ENCODE measurements at regions not wholly inside any gene's neighbourhood (a gene's known extent, or its start where the extent isn't known, plus 50 kb on each side); places are given as distances from the start of the nearest gene placed in this dataset.

DNA sequence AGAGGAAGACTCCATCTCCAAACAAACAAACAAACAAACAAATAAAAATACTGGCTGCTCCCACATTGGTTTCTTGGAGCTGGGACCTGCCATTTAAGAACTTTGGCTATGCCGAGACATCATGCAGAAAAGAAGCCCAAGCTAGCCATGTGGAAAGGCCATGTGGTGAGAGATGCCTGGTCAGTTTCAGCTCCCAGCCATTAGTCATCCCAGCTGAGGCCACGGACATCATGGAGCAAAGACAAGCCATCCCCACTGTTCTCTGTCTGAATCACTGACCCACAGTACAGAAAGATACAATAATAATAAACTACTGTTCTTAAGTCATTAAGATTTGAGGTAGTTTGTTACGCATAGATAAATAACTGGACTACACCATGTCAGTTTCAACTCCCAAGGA lies 70.0 kb upstream of the PCBD1 start:
- no TSS peak for BruUV-seq (replicated peaks)
- no peaks in the 10 kb centered on the region for H3K9me3 Mint-ChIP-seq (ENCODE audit: unreplicated experiment)
- DNase-seq, result no peak
- Histone ChIP-seq H3K36me3 (ENCODE audit: control insufficient read depth, insufficient read depth, low read length) (no peaks in the 10 kb centered on the region), H3K27me3 (replicated peaks; ENCODE audit: control insufficient read depth, insufficient read depth, low read length) (no peaks in the 10 kb centered on the region), H3K4me1 (no peaks in the 10 kb centered on the region), H3K9me3 (no peaks in the 10 kb centered on the region), H3K4me3 (ENCODE audit: low read depth, low read length) (no peak overlapping the region)
- intact Hi-C loops (cut with micrococcal nuclease; ENCODE audit: unreplicated experiment), result no loop called here
- H3K4me1 Mint-ChIP-seq (ENCODE audit: low read depth, unreplicated experiment), result no peaks in the 10 kb centered on the region
- ChIA-PET POLR2A (no interaction called here), CTCF (no interaction called here)
- peaks cover 6% of the 10 kb centered on the region for H3K27me3 Mint-ChIP-seq (ENCODE audit: insufficient read depth, unreplicated experiment)
- H3K4me3 Mint-ChIP-seq (ENCODE audit: unreplicated experiment), result no peak overlapping the region
- H3K27ac Mint-ChIP-seq (ENCODE audit: unreplicated experiment), result no peak overlapping the region
- no peaks in the 10 kb centered on the region for H3K36me3 Mint-ChIP-seq (ENCODE audit: insufficient read depth, unreplicated experiment)
- TF ChIP-seq, protein P1, sequence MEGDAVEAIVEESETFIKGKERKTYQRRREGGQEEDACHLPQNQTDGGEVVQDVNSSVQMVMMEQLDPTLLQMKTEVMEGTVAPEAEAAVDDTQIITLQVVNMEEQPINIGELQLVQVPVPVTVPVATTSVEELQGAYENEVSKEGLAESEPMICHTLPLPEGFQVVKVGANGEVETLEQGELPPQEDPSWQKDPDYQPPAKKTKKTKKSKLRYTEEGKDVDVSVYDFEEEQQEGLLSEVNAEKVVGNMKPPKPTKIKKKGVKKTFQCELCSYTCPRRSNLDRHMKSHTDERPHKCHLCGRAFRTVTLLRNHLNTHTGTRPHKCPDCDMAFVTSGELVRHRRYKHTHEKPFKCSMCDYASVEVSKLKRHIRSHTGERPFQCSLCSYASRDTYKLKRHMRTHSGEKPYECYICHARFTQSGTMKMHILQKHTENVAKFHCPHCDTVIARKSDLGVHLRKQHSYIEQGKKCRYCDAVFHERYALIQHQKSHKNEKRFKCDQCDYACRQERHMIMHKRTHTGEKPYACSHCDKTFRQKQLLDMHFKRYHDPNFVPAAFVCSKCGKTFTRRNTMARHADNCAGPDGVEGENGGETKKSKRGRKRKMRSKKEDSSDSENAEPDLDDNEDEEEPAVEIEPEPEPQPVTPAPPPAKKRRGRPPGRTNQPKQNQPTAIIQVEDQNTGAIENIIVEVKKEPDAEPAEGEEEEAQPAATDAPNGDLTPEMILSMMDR (IDR thresholded peaks at IDR 0.05; ENCODE audit: insufficient read depth in 1 of 2, low read depth in 1 of 2, low read length in 1 of 2, severe bottlenecking in 1 of 2, unreplicated experiment in 1 of 2), result no peak

GRCh38 chr10:70960316-70960715 lies 72.0 kb upstream of the PCBD1 start:
- no peaks in the 10 kb centered on the region for H3K36me3 ChIP-seq (ENCODE audit: control insufficient read depth, insufficient read depth, low read length)
- no peaks in the 10 kb centered on the region for H3K9me3 ChIP-seq
- no peaks in the 10 kb centered on the region for H3K4me1 Mint-ChIP-seq (ENCODE audit: low read depth, unreplicated experiment)
- DNase-seq, result no peak
- no TSS peak for BruUV-seq (replicated peaks)
- no peak overlapping the region for H3K4me3 Mint-ChIP-seq (ENCODE audit: unreplicated experiment)
- no peaks in the 10 kb centered on the region for H3K36me3 Mint-ChIP-seq (ENCODE audit: insufficient read depth, unreplicated experiment)
- H3K27ac Mint-ChIP-seq (ENCODE audit: unreplicated experiment), result no peak overlapping the region
- H3K9me3 Mint-ChIP-seq (ENCODE audit: unreplicated experiment), result no peaks in the 10 kb centered on the region
- no peak overlapping the region for H3K4me3 ChIP-seq (ENCODE audit: low read depth, low read length)
- no peaks in the 10 kb centered on the region; the same call in 1 of the 2 replicates for H3K27me3 ChIP-seq (replicated peaks; ENCODE audit: control insufficient read depth, insufficient read depth, low read length)
- intact Hi-C loops (cut with micrococcal nuclease; ENCODE audit: unreplicated experiment), result no loop called here
- CTCF ChIA-PET, result no interaction called here
- POLR2A ChIA-PET, result no interaction called here
- peaks cover 8% of the 10 kb centered on the region for H3K27me3 Mint-ChIP-seq (ENCODE audit: insufficient read depth, unreplicated experiment)
- TF ChIP-seq, protein P1 (IDR thresholded peaks at IDR 0.05; ENCODE audit: insufficient read depth in 1 of 2, low read depth in 1 of 2, low read length in 1 of 2, severe bottlenecking in 1 of 2, unreplicated experiment in 1 of 2), result no peak
- no peaks in the 10 kb centered on the region for H3K4me1 ChIP-seq

DNA sequence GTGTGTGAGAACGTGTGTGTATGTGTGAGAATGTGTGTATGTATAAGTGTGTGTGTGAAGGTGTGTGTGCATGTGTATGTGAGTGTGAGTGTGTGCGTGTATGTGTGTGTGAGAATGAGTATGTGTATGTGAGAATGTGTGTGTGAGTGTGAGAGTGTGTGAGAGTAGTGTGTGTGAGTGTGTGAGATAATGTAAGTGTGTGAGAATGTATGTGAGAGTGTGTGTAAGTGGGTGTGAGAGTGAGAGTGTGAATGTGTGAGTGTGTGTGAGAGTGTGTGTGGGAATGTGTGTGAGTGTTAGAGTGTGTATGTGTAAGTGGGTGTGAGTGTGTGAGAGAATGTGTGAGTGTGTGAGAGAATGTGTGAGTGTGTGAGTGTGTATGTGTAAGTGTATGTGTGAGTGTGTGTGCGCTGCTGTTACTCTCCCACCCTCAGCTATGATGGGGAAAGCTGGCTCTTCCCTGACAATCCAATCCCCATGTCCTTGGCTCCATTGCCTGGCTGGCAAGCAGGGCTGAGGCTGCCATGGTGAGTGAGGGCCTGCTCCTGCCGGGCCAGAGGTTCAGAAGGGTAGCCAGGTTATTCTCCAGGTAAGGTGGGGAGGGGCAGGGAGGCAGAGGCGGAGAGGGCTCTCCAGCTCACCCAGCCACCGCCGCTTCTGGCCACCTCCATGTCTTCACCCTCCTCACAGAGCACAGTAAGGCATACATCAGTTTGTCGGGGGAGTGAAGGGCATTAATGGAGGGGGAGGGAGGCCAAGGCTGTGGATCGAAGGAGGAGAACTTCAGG lies 72.6 kb upstream of the PCBD1 start:
- no TSS peak for BruUV-seq (replicated peaks)
- H3K36me3 Mint-ChIP-seq (ENCODE audit: insufficient read depth, unreplicated experiment), result no peaks in the 10 kb centered on the region
- no peaks in the 10 kb centered on the region for H3K9me3 ChIP-seq
- H3K4me3 ChIP-seq (ENCODE audit: low read depth, low read length), result no peak overlapping the region
- H3K27me3 Mint-ChIP-seq (ENCODE audit: insufficient read depth, unreplicated experiment), result peaks cover 8% of the 10 kb centered on the region
- no peak overlapping the region for H3K4me3 Mint-ChIP-seq (ENCODE audit: unreplicated experiment)
- no peaks in the 10 kb centered on the region for H3K4me1 ChIP-seq
- no peak overlapping the region for H3K27ac Mint-ChIP-seq (ENCODE audit: unreplicated experiment)
- H3K9me3 Mint-ChIP-seq (ENCODE audit: unreplicated experiment), result no peaks in the 10 kb centered on the region
- no peaks in the 10 kb centered on the region; the same call in 1 of the 2 replicates for H3K27me3 ChIP-seq (replicated peaks; ENCODE audit: control insufficient read depth, insufficient read depth, low read length)
- ChIA-PET CTCF (no interaction called here), POLR2A (no interaction called here)
- no peaks in the 10 kb centered on the region for H3K36me3 ChIP-seq (ENCODE audit: control insufficient read depth, insufficient read depth, low read length)
- intact Hi-C loops (cut with micrococcal nuclease; ENCODE audit: unreplicated experiment), result no loop called here
- DNase-seq, result no peak
- TF ChIP-seq, protein P1 (IDR thresholded peaks at IDR 0.05; ENCODE audit: insufficient read depth in 1 of 2, low read depth in 1 of 2, low read length in 1 of 2, severe bottlenecking in 1 of 2, unreplicated experiment in 1 of 2), result no peak
- no peaks in the 10 kb centered on the region for H3K4me1 Mint-ChIP-seq (ENCODE audit: low read depth, unreplicated experiment)

Measured in Caco-2 (cell line).